ENCODE measurements at regions not wholly inside any gene's neighbourhood (a gene's known extent, or its start where the extent isn't known, plus 50 kb on each side); places are given as distances from the start of the nearest gene placed in this dataset.

DNA sequence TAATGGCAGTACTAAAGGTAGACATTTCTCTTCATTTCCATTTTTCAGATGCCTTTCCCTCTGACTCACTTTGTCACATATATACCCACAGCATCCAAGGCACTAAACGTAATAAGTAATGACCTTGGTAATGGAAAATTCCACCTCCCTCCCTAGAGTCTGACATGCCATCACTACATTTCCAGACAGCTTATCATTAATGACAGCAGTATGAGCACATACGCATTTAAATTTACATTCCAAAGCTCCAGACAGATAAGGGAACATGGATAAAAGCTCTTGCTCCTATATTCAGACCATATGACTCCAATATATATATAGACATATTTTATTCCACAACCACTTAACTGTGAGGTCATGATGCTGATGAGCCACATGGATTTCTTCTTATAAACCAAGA lies 191.7 kb upstream of the GORAB start:
- DNase-seq, result no peak
- no peak overlapping the region for H3K27ac ChIP-seq
- TF ChIP-seq POLR2A (IDR thresholded peaks at IDR 0.05), result no peak
- TF ChIP-seq EP300 (IDR thresholded peaks at IDR 0.05), result no peak
- TF ChIP-seq, protein P1, sequence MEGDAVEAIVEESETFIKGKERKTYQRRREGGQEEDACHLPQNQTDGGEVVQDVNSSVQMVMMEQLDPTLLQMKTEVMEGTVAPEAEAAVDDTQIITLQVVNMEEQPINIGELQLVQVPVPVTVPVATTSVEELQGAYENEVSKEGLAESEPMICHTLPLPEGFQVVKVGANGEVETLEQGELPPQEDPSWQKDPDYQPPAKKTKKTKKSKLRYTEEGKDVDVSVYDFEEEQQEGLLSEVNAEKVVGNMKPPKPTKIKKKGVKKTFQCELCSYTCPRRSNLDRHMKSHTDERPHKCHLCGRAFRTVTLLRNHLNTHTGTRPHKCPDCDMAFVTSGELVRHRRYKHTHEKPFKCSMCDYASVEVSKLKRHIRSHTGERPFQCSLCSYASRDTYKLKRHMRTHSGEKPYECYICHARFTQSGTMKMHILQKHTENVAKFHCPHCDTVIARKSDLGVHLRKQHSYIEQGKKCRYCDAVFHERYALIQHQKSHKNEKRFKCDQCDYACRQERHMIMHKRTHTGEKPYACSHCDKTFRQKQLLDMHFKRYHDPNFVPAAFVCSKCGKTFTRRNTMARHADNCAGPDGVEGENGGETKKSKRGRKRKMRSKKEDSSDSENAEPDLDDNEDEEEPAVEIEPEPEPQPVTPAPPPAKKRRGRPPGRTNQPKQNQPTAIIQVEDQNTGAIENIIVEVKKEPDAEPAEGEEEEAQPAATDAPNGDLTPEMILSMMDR (IDR thresholded peaks at IDR 0.05), result no peak
- H3K36me3 ChIP-seq, result no peaks in the 10 kb centered on the region
- WGBS, 3 donors, result 76 to 86% (median 78%) methylated on average over 2 of the region's 2 CpGs
- peaks cover 5% of the 10 kb centered on the region for H3K4me1 ChIP-seq (ENCODE audit: insufficient read depth)
- H3K9me3 ChIP-seq, result no peaks in the 10 kb centered on the region
- intact Hi-C loops (cut with DNase I), result no loop called here
- no peak overlapping the region for H3K4me3 ChIP-seq
- no peaks in the 10 kb centered on the region for H3K27me3 ChIP-seq

DNA sequence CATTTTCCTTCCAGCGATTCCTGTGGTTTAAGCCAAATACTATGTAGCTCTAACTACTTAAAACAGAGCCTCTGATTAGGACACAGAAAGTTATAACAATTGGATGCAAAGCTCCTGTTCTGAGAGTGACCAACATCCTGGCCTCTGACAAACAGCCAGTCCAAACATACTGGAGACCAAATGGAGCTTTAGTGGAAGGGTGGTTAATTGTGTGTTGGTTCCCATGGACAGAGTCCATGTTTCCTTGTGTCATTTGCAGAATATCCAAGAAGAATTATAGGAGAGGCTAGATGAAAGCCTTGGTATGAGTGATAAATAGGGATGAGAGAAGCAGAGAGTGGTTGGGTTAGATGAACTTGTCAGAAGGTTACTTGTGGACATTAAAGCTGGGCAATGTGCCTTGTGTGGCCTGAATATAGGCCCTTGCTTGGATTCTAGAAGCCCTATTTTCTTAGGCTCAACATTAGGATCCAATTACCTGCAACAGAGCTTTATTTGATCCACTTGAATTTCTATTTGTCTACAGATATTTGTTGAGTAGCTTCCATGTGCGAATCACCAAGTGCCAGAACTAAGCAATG lies 180.5 kb upstream of the GORAB start:
- intact Hi-C loops (cut with DNase I), result no loop called here
- H3K27me3 ChIP-seq, result no peaks in the 10 kb centered on the region
- no peaks in the 10 kb centered on the region for H3K9me3 ChIP-seq
- DNase-seq, result no peak
- 76 to 86% (median 79%) methylated on average over 2 of the region's 2 CpGs for WGBS, 3 donors
- no peak overlapping the region for H3K4me3 ChIP-seq
- no peaks in the 10 kb centered on the region for H3K4me1 ChIP-seq (ENCODE audit: insufficient read depth)
- H3K27ac ChIP-seq, result no peak overlapping the region
- TF ChIP-seq POLR2A (IDR thresholded peaks at IDR 0.05), result no peak
- TF ChIP-seq EP300 (IDR thresholded peaks at IDR 0.05), result no peak
- TF ChIP-seq, protein P1 (IDR thresholded peaks at IDR 0.05), result no peak
- H3K36me3 ChIP-seq, result no peaks in the 10 kb centered on the region

DNA sequence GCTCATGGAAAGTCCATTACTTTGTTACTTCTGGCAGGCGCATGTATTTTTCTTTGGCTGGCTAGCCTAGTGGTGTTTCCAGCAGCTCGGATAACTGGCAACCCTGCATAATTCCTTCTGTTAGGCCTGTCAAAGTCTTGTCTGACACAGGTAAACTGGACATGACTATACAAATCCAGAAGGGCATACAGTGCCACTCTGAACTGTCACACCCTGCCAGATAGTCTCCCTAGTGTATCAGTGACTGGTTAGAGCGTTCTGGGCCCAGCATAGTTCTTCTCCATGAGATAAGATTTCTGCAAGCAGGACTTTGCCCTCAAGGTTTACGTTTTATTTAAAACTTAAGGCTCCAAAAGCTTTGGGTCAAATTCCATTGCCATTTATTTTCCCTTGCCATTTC lies 177.7 kb upstream of the GORAB start:
- H3K9me3 ChIP-seq, result no peaks in the 10 kb centered on the region
- H3K36me3 ChIP-seq, result no peaks in the 10 kb centered on the region
- intact Hi-C loops (cut with DNase I), result no loop called here
- no peak overlapping the region for H3K27ac ChIP-seq
- no peak overlapping the region for H3K4me3 ChIP-seq
- no peak for DNase-seq
- no peaks in the 10 kb centered on the region for H3K4me1 ChIP-seq (ENCODE audit: insufficient read depth)
- no peaks in the 10 kb centered on the region for H3K27me3 ChIP-seq
- TF ChIP-seq EP300 (IDR thresholded peaks at IDR 0.05) (no peak), POLR2A (IDR thresholded peaks at IDR 0.05) (no peak)
- TF ChIP-seq, protein P1 (IDR thresholded peaks at IDR 0.05), result no peak
- 82 to 93% (median 88%) methylated on average over 4 of the region's 4 CpGs for WGBS, 3 donors

DNA sequence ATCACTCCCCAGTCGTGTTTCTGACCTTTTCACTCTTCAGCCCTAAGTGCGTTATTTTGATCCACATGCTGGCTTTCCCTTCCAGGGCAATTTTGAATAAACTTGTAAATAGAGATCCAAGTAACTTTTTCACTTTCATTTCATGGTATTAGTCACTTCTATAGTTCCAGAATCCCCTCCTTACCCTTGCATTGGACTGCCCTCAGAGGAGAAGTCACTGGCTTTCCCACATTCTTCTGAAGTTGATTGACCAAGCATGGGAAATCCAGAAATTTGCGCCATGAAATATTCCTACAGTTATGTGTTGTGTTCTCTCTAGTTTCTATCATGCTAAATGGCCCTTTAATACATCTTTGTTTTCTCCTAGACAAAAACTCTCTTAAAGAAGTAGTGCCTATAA lies 177.3 kb upstream of the GORAB start:
- no peaks in the 10 kb centered on the region for H3K4me1 ChIP-seq (ENCODE audit: insufficient read depth)
- H3K27me3 ChIP-seq, result no peaks in the 10 kb centered on the region
- intact Hi-C loops (cut with DNase I), result no loop called here
- DNase-seq, result no peak
- H3K36me3 ChIP-seq, result no peaks in the 10 kb centered on the region
- H3K4me3 ChIP-seq, result no peak overlapping the region
- TF ChIP-seq POLR2A (IDR thresholded peaks at IDR 0.05), result no peak
- TF ChIP-seq, protein P1 (IDR thresholded peaks at IDR 0.05), result no peak
- 86 to 88% (median 88%) methylated on average over 3 of the region's 3 CpGs for WGBS, 3 donors
- no peaks in the 10 kb centered on the region for H3K9me3 ChIP-seq
- no peak overlapping the region for H3K27ac ChIP-seq
